HepG2 (cell line): ENCODE measurements at regions not wholly inside any gene's neighbourhood (a gene's known extent, or its start where the extent isn't known, plus 50 kb on each side); places are given as distances from the start of the nearest gene placed in this dataset.

Experiments
- ATF7 ChIP-seq, 2 experiments: fragments of 450-650 bp in 1 of 2; sonication (generic) in 1 of 2; formaldehyde crosslinking in 1 of 2; IDR thresholded peaks; 2 replicates each; pipeline versions ENCODE4 v1.4.0 to v1.6.1; 2016 to 2020; ENCODE audit warnings: antibody characterized with exemption in 1 of 2, mild to moderate bottlenecking in 1 of 2, missing genetic modification reagents in 1 of 2
- HNF1B ChIP-seq: sonication (generic); formaldehyde crosslinking; IDR thresholded peaks from 2 replicates; pipeline ENCODE4 v1.5.1; 2020; ENCODE audit warnings: mild to moderate bottlenecking, moderate library complexity, missing genetic modification reagents
- LCORL ChIP-seq, 2 experiments: fragments of 450-650 bp in 1 of 2; sonication (generic) in 1 of 2; formaldehyde crosslinking in 1 of 2; IDR thresholded peaks; 2 replicates each; pipeline versions ENCODE4 v1.5.0 to v1.6.1; 2017 to 2020; ENCODE audit warnings: antibody characterized with exemption in 1 of 2, missing genetic modification reagents in 1 of 2
- NR0B2 ChIP-seq: sonication (generic); formaldehyde crosslinking; IDR thresholded peaks from 2 replicates; pipeline ENCODE4 v1.4.0; 2020; ENCODE audit warnings: mild to moderate bottlenecking, missing genetic modification reagents
- RAD51 ChIP-seq: fragments of 450-650 bp; IDR thresholded peaks from 2 replicates; pipeline ENCODE4 v1.6.1; 2016; ENCODE audit warnings: borderline replicate concordance
- RFX3 ChIP-seq: IDR thresholded peaks from 2 replicates; pipeline ENCODE4 v1.6.1; 2016; ENCODE audit warnings: missing biosample characterization, missing genetic modification reagents
- TBX2 ChIP-seq: sonication (generic); formaldehyde crosslinking; IDR thresholded peaks from 2 replicates; pipeline ENCODE4 v1.5.0; 2020; ENCODE audit warnings: missing genetic modification reagents, mild to moderate bottlenecking, borderline replicate concordance
- ZBTB8A ChIP-seq: sonication (generic); formaldehyde crosslinking; IDR thresholded peaks from 2 replicates; pipeline ENCODE4 v1.4.0; 2020; ENCODE audit warnings: mild to moderate bottlenecking, low read depth, missing genetic modification reagents, borderline replicate concordance
- ZNF18 ChIP-seq: sonication (generic); formaldehyde crosslinking; IDR thresholded peaks from 2 replicates; pipeline ENCODE4 v1.8.0; 2022; ENCODE audit warnings: mild to moderate bottlenecking, missing genetic modification reagents; ENCODE audit not compliant: insufficient replicate concordance
- ZNF263 ChIP-seq: sonication (generic); formaldehyde crosslinking; IDR thresholded peaks from 2 replicates; pipeline ENCODE4 v1.4.0; 2020; ENCODE audit warnings: missing genetic modification reagents
- ZNF362 ChIP-seq: sonication (generic); formaldehyde crosslinking; IDR thresholded peaks from 2 replicates; pipeline ENCODE4 v1.4.0; 2020; ENCODE audit warnings: missing genetic modification reagents, mild to moderate bottlenecking, borderline replicate concordance
- ZNF691 ChIP-seq: sonication (generic); formaldehyde crosslinking; IDR thresholded peaks from 2 replicates; pipeline ENCODE4 v1.4.0; 2020; ENCODE audit warnings: missing genetic modification reagents, low read depth, mild to moderate bottlenecking, borderline replicate concordance
- ZNF839 ChIP-seq: sonication (generic); formaldehyde crosslinking; IDR thresholded peaks from 2 replicates; pipeline ENCODE4 v1.4.0; 2020; ENCODE audit warnings: missing genetic modification reagents, mild to moderate bottlenecking, borderline replicate concordance
- ZUFSP ChIP-seq: sonication (generic); formaldehyde crosslinking; IDR thresholded peaks from 2 replicates; pipeline ENCODE4 v1.9.0; 2021; ENCODE audit warnings: missing genetic modification reagents, mild to moderate bottlenecking, borderline replicate concordance

GRCh38 chr9:119033596-119033995 is 335.6 kb downstream of the BRINP1 start (continued):
- no peak for TF ChIP-seq ZUFSP (CRISPR knock-in tag)
- TF ChIP-seq ZNF263 (CRISPR knock-in tag) = no peak
- TF ChIP-seq TBX2 (CRISPR knock-in tag) = no peak
- no peak for TF ChIP-seq LCORL (IDR thresholded peaks at IDR 0.05)
- no peak for TF ChIP-seq LCORL (CRISPR knock-in tag; IDR thresholded peaks at IDR 0.05)
- no peak for TF ChIP-seq RFX3 (CRISPR knock-in tag)
- TF ChIP-seq NR0B2 (CRISPR knock-in tag) = no peak
- TF ChIP-seq ATF7 (IDR thresholded peaks at IDR 0.05) = no peak
- no peak for TF ChIP-seq ATF7 (CRISPR knock-in tag; IDR thresholded peaks at IDR 0.05)
- TF ChIP-seq HNF1B (CRISPR knock-in tag) = no peak
- TF ChIP-seq ZNF839 (CRISPR knock-in tag) = no peak
- no peak for TF ChIP-seq ZBTB8A (CRISPR knock-in tag)
- TF ChIP-seq RAD51 = no peak
- no peak for TF ChIP-seq ZNF362
- TF ChIP-seq ZNF18 (CRISPR knock-in tag) = no peak
- no peak for TF ChIP-seq ZNF691 (CRISPR knock-in tag)
